Ovary (tissue), 7 donors: ENCODE measurements at regions not wholly inside any gene's neighbourhood (a gene's known extent, or its start where the extent isn't known, plus 50 kb on each side); places are given as distances from the start of the nearest gene placed in this dataset.

Source experiments
- DNase-seq, 5 donors: peaks; one replicate each; pipeline ENCODE4 v3.0.0-alpha.2; 2019 to 2020
- H3K27ac ChIP-seq, 2 donors: fragments of 200-600 bp; one replicate each; pipeline versions ENCODE4 v1.5.1 to v1.8.0; 2019 to 2022
- H3K27me3 ChIP-seq: fragments of 200-600 bp; one replicate; pipeline ENCODE4 v1.8.0; 2022
- H3K36me3 ChIP-seq: fragments of 200-600 bp; sonication (generic); one replicate; pipeline ENCODE4 v1.5.1; 2019
- H3K4me1 ChIP-seq: one replicate; pipeline ENCODE4 v1.8.1; 2013; ENCODE audit warnings: mild to moderate bottlenecking, moderate library complexity; ENCODE audit not compliant: insufficient read depth
- H3K4me3 ChIP-seq: fragments of 200-600 bp; sonication (generic); one replicate; pipeline ENCODE4 v1.5.1; 2017
- H3K9me3 ChIP-seq, 2 donors: fragments of 200-600 bp in 1 of 2; sonication (generic) in 1 of 2; one replicate each; pipeline versions ENCODE4 v1.5.1 to v1.8.1; 2013 to 2019; ENCODE audit warnings: mild to moderate bottlenecking in 1 of 2, moderate library complexity in 1 of 2
- EP300 ChIP-seq: sonication (generic); formaldehyde crosslinking; IDR thresholded peaks from one replicate; pipeline ENCODE4 v1.6.1; 2017; ENCODE audit warnings: antibody characterized with exemption
- POLR2A ChIP-seq: fragments of 450-650 bp; IDR thresholded peaks from one replicate; pipeline ENCODE4 v1.6.1; 2017; ENCODE audit warnings: antibody characterized with exemption, mild to moderate bottlenecking, moderate library complexity
- WGBS, 3 donors: extraction: QIAGEN DNeasy Blood & Tissue Kit in 1 of 3; methylation state at CpG; one replicate each; pipeline versions ENCODE4 v1.1.5 to v1.1.7; 2013 to 2017; 5-methylcytosine and 5-hydroxymethylcytosine counted together
- intact Hi-C, 4 donors: fragments of 100-400 bp; cut with DNase I; formaldehyde crosslinking; loops; one replicate each; pipeline versions ENCODE4 v1.11.0 to v1.15.1; 2022 to 2023
- TF ChIP-seq, protein P1 (sequence below), 3 donors: fragments of 450-650 bp in 2 of 3; fragments of 200-600 bp in 1 of 3; IDR thresholded peaks; one replicate each; pipeline versions ENCODE4 v1.5.1 to v1.8.0; 2016 to 2022; ENCODE audit warnings: antibody characterized with exemption in 3 of 3, mild to moderate bottlenecking in 1 of 3
- donor health status: DM: no; HTN: no; CAD: no; lungs with moderate emphysema.
- donor health status: DM: no; HTN: no; CAD: no.
- donor health status: Bipolar disorder and iron deficiency.
- donor health status: DM: no; HTN: no; CAD: no.
- donor health status: DM: yes; HTN: yes; CAD: no.

DNA sequence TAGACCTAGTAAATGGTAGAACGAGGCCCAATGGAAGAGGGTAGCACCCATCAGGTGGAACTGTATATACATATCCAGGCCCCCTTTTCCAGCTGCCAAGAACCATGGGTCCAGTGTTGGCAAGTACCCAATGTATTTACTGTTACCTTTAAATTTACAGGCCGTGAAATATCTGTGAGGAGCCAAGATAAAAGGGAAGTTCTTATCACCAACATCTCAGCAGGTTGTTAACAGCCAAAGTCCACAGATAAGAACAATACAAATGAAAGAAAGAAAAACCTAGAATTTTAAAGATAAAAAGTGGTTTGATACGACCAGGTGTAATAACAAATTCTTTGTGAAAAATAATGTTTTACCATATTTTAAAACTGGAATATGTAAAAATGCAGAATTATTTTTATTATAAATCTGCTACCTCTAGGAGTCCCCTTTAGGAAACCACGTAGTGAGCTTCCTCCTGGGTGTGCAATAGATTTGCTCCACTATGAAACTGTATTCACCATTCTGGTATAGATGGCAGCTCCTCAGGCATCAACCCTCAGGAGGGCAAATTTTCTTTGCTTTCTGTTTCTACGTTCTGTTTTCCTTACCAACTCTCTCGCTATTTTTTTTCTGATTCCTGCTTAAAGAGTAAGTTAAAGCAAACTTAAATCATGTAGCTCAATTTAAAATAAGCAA is 292.2 kb upstream of the SLC10A2 start:
- H3K36me3 ChIP-seq: no peaks in the 10 kb centered on the region
- intact Hi-C loops: no loop called here

DNA sequence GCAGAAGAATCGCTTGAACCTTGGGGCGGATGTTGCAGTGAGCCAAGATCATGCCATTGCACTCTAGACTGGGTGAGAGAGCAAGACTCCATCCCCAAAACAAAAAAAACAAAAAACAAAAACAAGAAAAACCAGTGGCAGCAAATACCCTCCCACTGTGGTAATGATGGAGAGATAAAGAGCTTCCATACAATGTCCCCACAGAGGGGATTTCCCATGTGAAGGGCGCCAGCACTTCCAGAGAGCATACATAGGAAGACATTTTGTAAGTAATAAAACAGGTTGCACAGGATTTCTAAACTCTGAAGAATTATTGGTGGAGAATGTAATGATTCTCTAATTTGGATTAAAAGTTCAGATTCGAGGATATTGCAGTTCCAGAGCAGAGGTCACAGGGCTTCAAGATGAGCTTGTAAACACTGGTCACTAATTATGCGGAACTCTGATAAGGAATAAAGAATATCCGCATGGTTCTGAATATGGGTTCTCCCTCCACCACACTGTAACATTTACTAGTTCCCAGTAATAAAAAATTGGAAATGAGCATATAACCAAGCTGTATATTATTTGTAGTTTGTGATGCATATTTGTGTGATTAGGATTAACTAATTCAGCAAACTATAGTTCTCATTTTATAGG is 290.1 kb upstream of the SLC10A2 start:
- WGBS, 3 donors: 77 to 80% (median 80%) methylated on average over 6 of the region's 6 CpGs
- no peak overlapping the region for H3K27ac ChIP-seq
- TF ChIP-seq EP300 (no peak), POLR2A (no peak)
- TF ChIP-seq, protein P1, sequence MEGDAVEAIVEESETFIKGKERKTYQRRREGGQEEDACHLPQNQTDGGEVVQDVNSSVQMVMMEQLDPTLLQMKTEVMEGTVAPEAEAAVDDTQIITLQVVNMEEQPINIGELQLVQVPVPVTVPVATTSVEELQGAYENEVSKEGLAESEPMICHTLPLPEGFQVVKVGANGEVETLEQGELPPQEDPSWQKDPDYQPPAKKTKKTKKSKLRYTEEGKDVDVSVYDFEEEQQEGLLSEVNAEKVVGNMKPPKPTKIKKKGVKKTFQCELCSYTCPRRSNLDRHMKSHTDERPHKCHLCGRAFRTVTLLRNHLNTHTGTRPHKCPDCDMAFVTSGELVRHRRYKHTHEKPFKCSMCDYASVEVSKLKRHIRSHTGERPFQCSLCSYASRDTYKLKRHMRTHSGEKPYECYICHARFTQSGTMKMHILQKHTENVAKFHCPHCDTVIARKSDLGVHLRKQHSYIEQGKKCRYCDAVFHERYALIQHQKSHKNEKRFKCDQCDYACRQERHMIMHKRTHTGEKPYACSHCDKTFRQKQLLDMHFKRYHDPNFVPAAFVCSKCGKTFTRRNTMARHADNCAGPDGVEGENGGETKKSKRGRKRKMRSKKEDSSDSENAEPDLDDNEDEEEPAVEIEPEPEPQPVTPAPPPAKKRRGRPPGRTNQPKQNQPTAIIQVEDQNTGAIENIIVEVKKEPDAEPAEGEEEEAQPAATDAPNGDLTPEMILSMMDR (IDR thresholded peaks at IDR 0.05): no peak
- no peaks in the 10 kb centered on the region for H3K36me3 ChIP-seq
- intact Hi-C loops: no loop called here
- H3K4me1 ChIP-seq: no peaks in the 10 kb centered on the region
- no peak overlapping the region for H3K4me3 ChIP-seq
- H3K9me3 ChIP-seq: no peaks in the 10 kb centered on the region
- DNase-seq: no peak
- H3K27me3 ChIP-seq: no peaks in the 10 kb centered on the region

More for the DNA sequence above, 292.2 kb upstream of the SLC10A2 start:
- Histone ChIP-seq H3K27ac (no peak overlapping the region), H3K4me3 (no peak overlapping the region), H3K4me1 (no peaks in the 10 kb centered on the region), H3K9me3 (no peaks in the 10 kb centered on the region), H3K27me3 (no peaks in the 10 kb centered on the region)
- DNase-seq: no peak
- WGBS, 3 donors: 61 to 72% (median 66%) methylated on average over 6 of the region's 6 CpGs
- no peak for TF ChIP-seq POLR2A
- TF ChIP-seq EP300: no peak
- TF ChIP-seq, protein P1 (IDR thresholded peaks at IDR 0.05): no peak

DNA sequence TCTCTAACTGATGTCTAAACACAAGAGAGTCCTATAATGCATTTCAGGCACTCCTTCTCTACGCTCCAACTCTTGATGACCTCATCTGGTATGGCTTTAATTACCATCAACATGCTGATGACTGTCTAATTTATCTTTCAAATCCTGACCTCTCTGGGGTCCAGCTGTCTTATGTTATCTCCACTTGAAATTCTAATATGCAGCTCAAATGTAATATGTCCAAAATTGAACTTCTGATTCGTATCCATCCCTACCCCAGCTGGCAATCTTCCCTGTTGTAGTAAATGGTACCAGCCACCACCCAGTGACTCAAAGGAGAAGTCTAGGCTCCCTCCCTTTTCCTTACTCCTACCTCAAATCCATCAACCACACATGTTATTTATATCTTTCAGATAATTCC is 288.0 kb upstream of the SLC10A2 start:
- H3K4me3 ChIP-seq: no peak overlapping the region
- no peaks in the 10 kb centered on the region for H3K27me3 ChIP-seq
- DNase-seq: no peak
- H3K4me1 ChIP-seq: no peaks in the 10 kb centered on the region
- whole genome bisulfite sequencing, 3 donors: 48 to 58% (median 50%) methylated on average over 2 of the region's 2 CpGs
- intact Hi-C loops: no loop called here
- H3K36me3 ChIP-seq: no peaks in the 10 kb centered on the region
- H3K27ac ChIP-seq: no peak overlapping the region
- H3K9me3 ChIP-seq: no peaks in the 10 kb centered on the region
- TF ChIP-seq EP300 (no peak), POLR2A (no peak)
- TF ChIP-seq, protein P1 (IDR thresholded peaks at IDR 0.05): no peak

DNA sequence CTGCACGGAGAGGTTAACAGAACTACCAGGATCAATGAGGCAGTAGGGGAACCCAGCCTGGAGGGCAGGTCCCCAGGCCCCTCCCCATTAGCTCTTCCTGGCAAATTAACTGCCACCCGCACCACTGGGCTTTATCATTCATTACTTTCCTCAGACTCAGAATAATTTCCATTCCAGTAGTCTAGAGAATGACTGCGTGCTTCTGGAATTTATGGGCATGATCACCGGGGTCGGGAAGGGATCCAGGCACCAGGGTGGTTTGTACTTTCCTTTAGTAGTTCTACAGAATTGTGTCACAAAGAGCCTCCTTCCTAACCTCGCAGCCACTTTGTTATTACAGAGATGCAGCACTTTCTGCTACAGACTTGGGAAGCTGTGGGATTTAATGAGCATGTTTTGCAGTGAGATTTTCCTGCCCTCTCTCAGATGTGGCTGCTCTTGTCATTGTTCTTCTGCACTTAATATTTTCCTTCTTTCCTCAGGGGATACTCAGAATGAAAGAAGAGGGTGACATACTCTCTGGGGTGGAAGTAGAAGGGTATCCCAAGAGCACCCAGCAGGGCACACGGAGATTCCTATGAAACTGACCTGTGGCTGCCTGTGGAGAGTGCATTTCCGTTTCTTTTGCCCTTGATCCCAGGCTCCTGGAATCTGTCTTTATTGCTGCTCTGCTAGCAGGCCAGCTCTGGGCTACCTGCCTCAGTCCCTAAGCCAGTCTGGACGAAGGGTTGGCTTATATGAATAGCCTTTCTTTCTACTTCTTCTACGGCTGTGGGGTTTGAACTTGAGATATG is 285.0 kb upstream of the SLC10A2 start:
- WGBS, 3 donors: 26 to 39% (median 37%) methylated on average over 10 of the region's 10 CpGs
- DNase-seq: no peak

More for the DNA sequence above, 285.0 kb upstream of the SLC10A2 start:
- TF ChIP-seq, protein P1 (IDR thresholded peaks at IDR 0.05): no peak
- TF ChIP-seq POLR2A: no peak
- TF ChIP-seq EP300: no peak
- intact Hi-C loops: no loop called here
- Histone ChIP-seq H3K4me1 (no peaks in the 10 kb centered on the region), H3K4me3 (no peak overlapping the region), H3K9me3 (no peaks in the 10 kb centered on the region), H3K27ac (no peak overlapping the region), H3K27me3 (no peaks in the 10 kb centered on the region), H3K36me3 (no peaks in the 10 kb centered on the region)
